Thymus (tissue), 11 donors: ENCODE measurements at regions not wholly inside any gene's neighbourhood (a gene's known extent, or its start where the extent isn't known, plus 50 kb on each side); places are given as distances from the start of the nearest gene placed in this dataset.
"Not testable (repeated sequence)": the region's sequence is repeated elsewhere in the genome, so short reads cannot be mapped to it uniquely, and the experiment has no call there.

Source experiments
- DNase-seq, 9 donors: peaks; one replicate each; pipeline ENCODE4 v3.0.0-alpha.2; 2013; ENCODE audit warnings: low spot score in 9 of 9, low read depth in 6 of 9, missing footprints in 1 of 9
- H3K27ac ChIP-seq, 2 donors: one replicate each; pipeline ENCODE4 v1.5.1; 2013; ENCODE audit warnings: control low read depth in 1 of 2, low read depth in 1 of 2, low read length in 1 of 2, mild to moderate bottlenecking in 1 of 2, moderate library complexity in 1 of 2
- H3K27me3 ChIP-seq, 2 donors: one replicate each; pipeline ENCODE4 v1.5.1; 2013; ENCODE audit warnings: low read length in 1 of 2; ENCODE audit not compliant: control insufficient read depth in 2 of 2, insufficient read depth in 1 of 2
- H3K36me3 ChIP-seq, 2 donors: one replicate each; pipeline ENCODE4 v1.5.1; 2013; ENCODE audit warnings: low read length in 1 of 2, mild to moderate bottlenecking in 1 of 2, moderate library complexity in 1 of 2; ENCODE audit not compliant: control insufficient read depth in 2 of 2, insufficient read depth in 2 of 2
- H3K4me1 ChIP-seq, 2 donors: one replicate each; pipeline ENCODE4 v1.5.1; 2013; ENCODE audit warnings: low read length in 2 of 2; ENCODE audit not compliant: control insufficient read depth in 2 of 2, insufficient read depth in 2 of 2
- H3K4me3 ChIP-seq, 2 donors: one replicate each; pipeline ENCODE4 v1.5.1; 2013; ENCODE audit warnings: low read length in 2 of 2, control low read depth in 1 of 2, mild to moderate bottlenecking in 1 of 2
- H3K9me3 ChIP-seq, 2 donors: one replicate each; pipeline ENCODE4 v1.5.1; 2013; ENCODE audit warnings: low read length in 1 of 2, mild to moderate bottlenecking in 1 of 2; ENCODE audit not compliant: control insufficient read depth in 2 of 2, insufficient read depth in 1 of 2
- whole genome bisulfite sequencing: extraction: QIAGEN DNeasy Blood & Tissue Kit; methylation state at CpG from one replicate; pipeline ENCODE4 v1.1.7; 2013; 5-methylcytosine and 5-hydroxymethylcytosine counted together
- donor health status: healthy.

DNA sequence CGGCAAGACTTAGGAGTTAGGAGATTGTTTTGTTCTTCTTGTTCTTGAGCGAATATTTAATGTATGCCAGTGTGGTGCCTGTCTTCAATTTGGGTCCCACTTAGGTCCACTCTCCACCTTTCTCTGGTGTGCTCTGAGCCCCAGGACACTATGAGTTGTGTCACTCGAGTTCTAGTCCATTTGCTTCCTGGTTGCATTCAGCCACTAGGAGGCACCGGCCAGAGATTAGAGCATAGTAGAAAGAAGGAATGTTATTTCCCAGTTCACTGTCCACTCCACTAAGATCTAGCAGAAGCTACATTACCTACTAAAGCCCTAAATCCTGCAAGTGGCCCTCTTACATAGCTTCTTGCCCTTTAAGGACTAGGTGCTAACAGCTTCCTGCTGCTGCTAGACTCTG lies 326.9 kb downstream of the NAF1 start:
- no peaks in the 10 kb centered on the region for H3K9me3 ChIP-seq
- no peak overlapping the region for H3K4me3 ChIP-seq
- H3K4me1 ChIP-seq, result no peaks in the 10 kb centered on the region
- H3K27ac ChIP-seq, result no peak overlapping the region
- H3K27me3 ChIP-seq, result no peaks in the 10 kb centered on the region
- DNase-seq, result no peak
- 86% methylated on average over 4 of the region's 4 CpGs for WGBS
- no peaks in the 10 kb centered on the region for H3K36me3 ChIP-seq

DNA sequence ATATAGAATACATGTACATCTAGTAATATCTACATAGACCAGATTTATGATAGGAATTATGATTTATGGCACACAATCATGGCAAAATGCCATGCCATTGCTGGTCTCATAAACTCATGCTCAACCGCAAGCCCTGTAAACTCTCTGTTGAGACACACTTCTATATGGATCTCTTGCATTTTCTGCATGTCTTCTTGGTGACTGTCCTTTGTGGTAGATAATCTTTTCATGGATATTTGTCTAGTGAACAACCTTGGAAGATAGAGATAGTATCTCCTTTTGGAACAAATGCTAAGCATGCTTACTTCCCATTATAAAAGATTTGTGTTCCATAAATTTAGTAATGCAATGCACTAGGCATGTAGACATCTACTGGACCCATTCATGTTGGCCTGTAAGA lies 328.0 kb downstream of the NAF1 start:
- DNase-seq, result no peak
- Histone ChIP-seq H3K36me3 (no peaks in the 10 kb centered on the region), H3K9me3 (no peaks in the 10 kb centered on the region), H3K4me3 (no peak overlapping the region), H3K27me3 (no peaks in the 10 kb centered on the region), H3K4me1 (no peaks in the 10 kb centered on the region), H3K27ac (no peak overlapping the region)
- WGBS, result 97% methylated on average over 1 of the region's 1 CpG

DNA sequence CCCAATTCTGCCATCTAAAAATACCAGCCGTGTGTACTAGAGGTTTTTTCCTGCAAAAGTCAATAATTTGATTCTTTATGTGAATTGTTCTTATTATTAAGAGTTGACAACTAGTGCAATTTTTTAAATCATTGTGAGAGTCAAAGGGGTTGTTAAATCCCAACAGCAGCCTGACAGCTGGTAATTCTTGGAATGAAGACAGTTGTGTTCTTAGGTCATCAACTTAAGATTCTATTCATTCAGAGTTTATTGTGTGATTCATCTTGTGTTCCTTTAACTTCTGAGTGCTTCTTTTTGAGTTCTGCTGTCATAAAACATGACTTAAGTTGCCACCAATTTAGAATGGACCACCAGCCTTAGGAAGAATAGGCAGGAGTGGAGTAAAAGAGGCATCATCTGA lies 329.0 kb downstream of the NAF1 start:
- H3K4me3 ChIP-seq, result no peak overlapping the region
- WGBS, result 87% methylated on average over 1 of the region's 1 CpG
- no peaks in the 10 kb centered on the region for H3K4me1 ChIP-seq
- H3K27ac ChIP-seq, result no peak overlapping the region
- H3K36me3 ChIP-seq, result no peaks in the 10 kb centered on the region
- no peak for DNase-seq
- no peaks in the 10 kb centered on the region for H3K9me3 ChIP-seq
- H3K27me3 ChIP-seq, result no peaks in the 10 kb centered on the region

DNA sequence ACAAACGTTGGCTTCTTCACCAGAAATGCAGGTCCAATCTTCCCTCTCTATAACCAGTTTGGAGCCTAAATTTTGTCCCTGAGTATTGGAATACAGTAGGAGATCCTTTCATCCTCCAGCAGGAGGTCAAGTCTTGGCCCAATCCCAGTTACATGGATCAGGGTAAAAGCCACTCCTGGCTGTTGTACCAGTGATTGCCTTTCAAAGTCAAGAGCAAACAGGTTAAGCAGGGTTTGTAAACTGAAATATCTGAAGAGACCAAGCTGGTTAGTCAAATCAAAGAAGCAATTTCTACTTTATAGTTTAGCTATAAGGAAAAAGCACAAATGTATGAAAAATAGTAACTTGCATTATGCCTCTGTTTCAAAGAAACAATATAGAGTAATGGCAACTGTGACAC lies 329.4 kb downstream of the NAF1 start:
- WGBS, result 84% methylated on average over 1 of the region's 1 CpG
- Histone ChIP-seq H3K27me3 (no peaks in the 10 kb centered on the region), H3K27ac (no peak overlapping the region), H3K9me3 (no peaks in the 10 kb centered on the region), H3K4me3 (no peak overlapping the region), H3K4me1 (no peaks in the 10 kb centered on the region), H3K36me3 (no peaks in the 10 kb centered on the region)
- no peak for DNase-seq

- no peak overlapping the region for H3K4me3 ChIP-seq
- 81% methylated on average over 2 of the region's 2 CpGs for WGBS
- no peaks in the 10 kb centered on the region for H3K27me3 ChIP-seq
- no peak overlapping the region for H3K27ac ChIP-seq
- no peak for DNase-seq
- H3K4me1 ChIP-seq, result no peaks in the 10 kb centered on the region
- H3K9me3 ChIP-seq, result no peaks in the 10 kb centered on the region
- H3K36me3 ChIP-seq, result no peaks in the 10 kb centered on the region
Measured at GRCh38 chr4:162836773-162837172, 329.9 kb downstream of the NAF1 start.

DNA sequence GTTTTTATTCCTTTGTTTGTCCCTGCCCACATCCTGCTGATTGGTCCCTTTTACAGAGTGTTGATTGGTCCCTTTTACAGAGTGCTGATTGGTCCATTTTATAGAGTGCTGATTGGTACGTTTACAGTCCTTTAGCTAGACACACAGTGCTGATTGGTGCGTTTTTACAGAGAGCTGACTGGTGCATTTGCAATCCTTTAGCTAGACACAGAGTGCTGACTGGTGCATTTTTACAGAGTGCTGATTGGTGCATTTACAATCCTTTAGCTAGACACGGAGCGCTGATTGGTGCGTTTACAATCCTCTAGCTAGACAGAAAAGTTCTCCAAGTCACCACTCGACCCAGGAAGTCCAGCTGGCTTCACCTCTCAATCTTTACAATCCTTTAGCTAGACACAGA lies 330.4 kb downstream of the NAF1 start:
- not testable (repeated sequence) for H3K27ac ChIP-seq, H3K27me3 ChIP-seq, H3K4me3 ChIP-seq, DNase-seq, H3K4me1 ChIP-seq, H3K9me3 ChIP-seq, H3K36me3 ChIP-seq
- 89% methylated on average over 6 of the region's 6 CpGs for WGBS

DNA sequence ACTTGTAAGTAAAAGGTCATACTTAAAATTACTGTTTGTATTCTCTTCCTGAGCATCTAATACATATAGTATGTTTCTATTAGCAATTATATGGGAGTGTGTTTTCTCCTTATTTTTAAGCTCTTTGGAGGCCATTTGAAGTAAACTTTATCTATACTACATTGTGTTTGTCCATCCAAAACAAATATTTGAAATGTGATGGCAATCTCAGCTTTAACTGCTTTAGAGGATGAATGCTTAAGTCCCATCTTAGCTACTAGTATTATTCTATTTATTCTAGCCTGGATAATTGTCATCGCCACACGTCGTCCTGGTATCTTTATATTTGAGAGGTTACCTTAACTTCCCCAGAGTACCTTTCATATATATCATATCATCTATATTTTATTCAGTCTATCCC lies 335.8 kb downstream of the NAF1 start:
- no peak for DNase-seq
- Histone ChIP-seq H3K4me1 (no peaks in the 10 kb centered on the region), H3K4me3 (no peak overlapping the region), H3K27me3 (no peaks in the 10 kb centered on the region), H3K36me3 (no peaks in the 10 kb centered on the region), H3K27ac (no peak overlapping the region), H3K9me3 (no peaks in the 10 kb centered on the region)
- WGBS, result 97% methylated on average over 3 of the region's 3 CpGs

GRCh38 chr4:162817374-162817773 lies 349.3 kb downstream of the NAF1 start:
- not testable (repeated sequence) for H3K36me3 ChIP-seq
- WGBS, result 96% methylated on average over 9 of the region's 9 CpGs

GRCh38 chr4:162804351-162804924 lies 362.3 kb downstream of the NAF1 start:
- H3K36me3 ChIP-seq, result no peaks in the 10 kb centered on the region
- no peak for DNase-seq
- 90% methylated on average over 4 of the region's 4 CpGs for WGBS

More at GRCh38 chr4:162817374-162817773, 349.3 kb downstream of the NAF1 start:
- not testable (repeated sequence) for H3K4me3 ChIP-seq, H3K4me1 ChIP-seq, H3K9me3 ChIP-seq, DNase-seq, H3K27ac ChIP-seq, H3K27me3 ChIP-seq

DNA sequence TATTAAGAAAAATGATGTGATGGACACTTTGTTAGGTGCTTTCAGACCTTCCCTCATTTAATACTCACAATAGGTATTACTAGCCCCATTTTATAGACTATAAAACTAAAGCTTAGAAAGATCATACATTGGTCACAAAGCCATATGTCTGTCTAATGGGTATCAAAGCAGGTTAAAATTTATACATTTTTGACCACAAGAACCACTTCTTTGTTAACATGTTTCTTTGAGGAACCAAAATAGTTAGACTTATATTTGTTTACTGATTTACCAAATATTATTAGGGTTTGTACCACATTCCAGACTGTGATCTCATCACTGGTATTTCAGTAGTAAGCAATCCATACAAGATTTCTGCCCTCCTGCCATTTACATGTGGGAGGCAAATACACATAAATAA lies 363.3 kb downstream of the NAF1 start:
- no peaks in the 10 kb centered on the region for H3K9me3 ChIP-seq

More at GRCh38 chr4:162804351-162804924, 362.3 kb downstream of the NAF1 start:
- Histone ChIP-seq H3K4me3 (no peak overlapping the region), H3K9me3 (no peaks in the 10 kb centered on the region), H3K27me3 (no peaks in the 10 kb centered on the region), H3K4me1 (no peaks in the 10 kb centered on the region), H3K27ac (no peak overlapping the region)

More for the DNA sequence above, 363.3 kb downstream of the NAF1 start:
- Histone ChIP-seq H3K4me1 (no peaks in the 10 kb centered on the region), H3K27me3 (no peaks in the 10 kb centered on the region), H3K27ac (no peak overlapping the region), H3K36me3 (no peaks in the 10 kb centered on the region), H3K4me3 (no peak overlapping the region)
- DNase-seq, result no peak
